Stimulated activated CD4-positive, alpha-beta T cell treated with anti-CD3 and anti-CD28 coated beads, Interleukin-2, amount 100 ng/mL, for 24 hours (primary cell): ENCODE measurements at regions not wholly inside any gene's neighbourhood (a gene's known extent, or its start where the extent isn't known, plus 50 kb on each side); places are given as distances from the start of the nearest gene placed in this dataset.
"Not testable (repeated sequence)": the region's sequence is repeated elsewhere in the genome, so short reads cannot be mapped to it uniquely, and the experiment has no call there.

Source experiments
- DNase-seq, 2 donors: peaks; one replicate each; pipeline ENCODE4 v3.0.0-alpha.2; 2020

GRCh38 chr6:157727629-157728182 lies 95.3 kb upstream of the SNX9 start:
- DNase-seq: no peak

DNA sequence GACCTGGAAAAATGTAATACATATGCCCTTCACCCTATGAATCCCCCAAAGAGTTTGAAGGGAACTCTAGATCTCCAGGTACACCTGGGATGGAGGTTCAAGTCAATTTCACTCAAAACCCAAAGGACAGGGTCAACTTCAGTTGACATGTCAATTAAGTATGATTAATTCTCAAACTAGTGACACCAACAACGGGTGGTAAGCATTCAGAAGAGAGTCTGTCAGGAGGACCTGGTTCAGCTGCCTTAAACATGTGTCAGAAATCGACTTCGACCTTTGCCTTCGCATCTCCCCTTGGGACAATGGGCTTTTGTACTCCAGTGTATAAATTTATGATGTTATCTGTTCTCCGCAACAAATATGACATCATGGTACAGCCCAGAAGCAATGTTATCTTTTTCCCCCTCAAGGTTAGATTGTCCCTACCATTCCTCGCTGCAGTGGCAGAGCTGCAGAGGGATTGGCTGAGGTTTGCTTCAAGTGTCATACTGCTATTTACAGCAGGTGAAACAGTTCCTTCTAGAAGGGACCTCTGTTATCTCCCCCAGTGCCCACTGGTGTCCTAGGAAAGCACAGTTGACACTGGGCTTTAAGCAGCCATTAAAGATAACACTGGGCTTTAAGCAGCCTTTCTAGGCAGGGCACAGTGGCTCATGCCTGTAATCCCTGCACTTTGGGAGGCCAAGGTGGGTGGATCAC lies 94.7 kb upstream of the SNX9 start:
- DNase-seq: no peak

- DNase-seq: no peak
Observed at GRCh38 chr6:157731221-157731620, 91.8 kb upstream of the SNX9 start.

DNA sequence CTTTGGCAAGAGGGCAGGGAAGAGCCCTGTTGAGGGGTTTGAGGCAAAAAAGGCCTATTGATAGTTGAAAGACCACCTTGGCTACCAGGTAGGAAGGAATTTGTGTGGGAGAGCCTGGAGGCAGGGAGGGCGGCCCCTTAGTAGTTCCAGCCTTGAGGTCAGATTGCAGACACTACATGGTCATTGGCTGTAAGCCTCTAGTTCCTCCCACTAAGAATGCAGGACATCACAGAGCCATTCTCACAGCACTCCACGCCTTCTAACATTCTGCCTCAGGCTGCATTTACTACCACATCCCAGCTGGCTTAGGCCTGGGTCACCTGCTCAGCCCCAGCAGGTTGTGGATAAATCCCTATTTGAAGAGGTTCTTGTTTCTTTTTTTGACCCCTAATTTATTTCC lies 91.0 kb upstream of the SNX9 start:
- DNase-seq: no peak

- DNase-seq: no peak
Observed at GRCh38 chr6:157732416-157733161, 90.5 kb upstream of the SNX9 start.

DNA sequence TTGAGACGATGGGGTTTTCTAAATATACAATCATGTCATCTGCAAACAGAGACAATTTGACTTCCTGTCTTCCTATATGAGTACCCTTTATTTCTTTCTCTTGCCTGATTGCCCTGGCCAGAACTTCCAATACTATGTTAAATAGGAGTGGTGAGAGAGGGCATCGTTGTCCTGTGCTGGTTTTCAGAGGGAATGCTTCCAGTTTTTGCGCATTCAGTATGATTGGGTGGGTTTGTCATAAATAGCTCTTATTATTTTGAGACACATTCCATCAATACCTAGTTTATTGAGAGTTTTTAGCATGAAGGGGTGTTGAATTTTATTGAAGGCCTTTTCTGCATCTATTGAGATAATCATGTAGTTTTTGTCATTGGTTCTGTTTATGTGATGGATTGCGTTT lies 86.5 kb upstream of the SNX9 start:
- DNase-seq: not testable (repeated sequence)

GRCh38 chr6:157741321-157741947 lies 81.6 kb upstream of the SNX9 start:
- DNase-seq: no peak

DNA sequence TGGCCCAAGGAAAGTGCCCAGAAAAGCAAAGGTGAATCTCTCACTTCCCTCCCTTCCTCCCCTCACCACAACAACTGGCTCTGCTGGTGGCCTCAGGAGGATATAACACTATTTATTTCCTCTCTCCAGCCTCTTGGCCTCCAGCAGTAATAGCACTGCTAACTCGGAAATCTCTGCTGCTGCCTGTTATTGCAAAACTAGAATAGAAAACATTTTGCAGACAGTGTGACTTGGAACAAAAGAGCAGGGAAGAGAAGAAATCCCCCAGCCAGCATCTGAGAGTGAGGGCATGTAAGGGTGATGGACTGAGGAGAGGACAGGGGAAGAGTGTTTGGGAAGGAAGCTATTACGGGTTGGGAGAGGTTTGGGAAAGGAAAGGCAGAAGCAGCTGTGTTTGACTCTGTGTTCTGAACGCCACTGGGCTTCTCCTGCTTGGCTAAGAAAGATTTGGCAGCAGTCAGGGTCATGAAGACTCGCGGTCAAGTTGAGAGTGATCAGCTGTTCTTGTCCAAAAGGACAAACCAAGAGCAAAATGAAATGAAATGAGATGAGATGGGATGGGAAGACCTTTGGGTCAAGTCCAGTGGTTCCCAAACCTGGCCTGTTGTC lies 81.0 kb upstream of the SNX9 start:
- DNase-seq: no peak

DNA sequence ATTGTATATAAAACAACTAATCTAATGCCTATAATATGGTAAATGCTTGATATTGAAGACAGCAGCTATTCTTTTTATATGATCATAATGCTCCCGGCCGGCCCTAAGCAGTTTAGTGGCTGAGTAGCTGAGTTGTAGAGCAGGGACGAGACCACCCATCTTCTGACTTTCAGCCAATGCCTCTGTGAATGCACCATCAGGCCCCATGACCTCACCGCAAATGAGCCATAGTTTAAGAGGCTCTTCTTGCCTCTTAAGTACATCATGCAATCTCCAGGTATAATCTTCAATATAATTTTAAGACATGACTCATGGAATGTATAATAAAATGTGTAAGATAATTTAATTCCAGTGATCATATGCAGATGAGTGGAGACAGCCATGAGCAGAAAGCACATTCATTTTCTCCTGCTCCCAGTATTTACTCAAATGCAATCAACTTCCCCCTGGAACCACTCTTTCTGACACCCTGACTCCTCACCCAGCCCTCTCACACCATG lies 78.9 kb upstream of the SNX9 start:
- no peak for DNase-seq

GRCh38 chr6:157746897-157747296 lies 76.1 kb upstream of the SNX9 start:
- DNase-seq: no peak

GRCh38 chr6:157747370-157747769 lies 75.7 kb upstream of the SNX9 start:
- DNase-seq: no peak

GRCh38 chr6:157748839-157749571 lies 74.0 kb upstream of the SNX9 start:
- DNase-seq: no peak

GRCh38 chr6:157750973-157751372 lies 72.1 kb upstream of the SNX9 start:
- not testable (repeated sequence) for DNase-seq

DNA sequence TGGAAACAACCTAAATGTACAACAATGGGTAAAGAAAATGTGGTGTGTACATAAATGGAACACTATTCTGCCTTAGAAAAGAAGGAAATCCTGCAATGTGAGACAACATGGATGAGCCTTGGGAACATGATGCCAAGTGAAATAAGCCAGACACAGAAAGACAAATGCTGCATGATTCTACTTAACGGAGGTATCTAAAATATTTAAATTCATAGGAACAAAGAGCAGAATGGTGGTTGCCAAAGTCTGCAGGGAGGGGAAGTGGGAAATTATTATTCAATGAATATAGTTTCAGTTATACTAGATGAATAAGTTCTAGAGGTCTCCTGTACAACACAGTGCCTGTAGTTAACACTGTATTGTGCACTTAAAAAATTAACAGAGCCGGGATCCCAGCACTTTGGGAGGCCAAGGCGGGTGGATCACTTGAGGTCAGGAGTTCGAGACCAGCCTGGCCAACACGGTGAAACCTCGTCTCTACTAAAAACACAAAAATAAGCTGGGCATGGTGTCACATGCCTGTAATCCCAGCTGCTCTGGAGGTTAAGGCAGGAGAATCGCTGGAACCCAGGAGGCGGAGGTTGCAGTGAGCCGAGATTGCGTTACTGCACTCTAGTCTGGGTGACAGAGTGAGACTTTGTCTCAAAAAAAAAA lies 71.4 kb upstream of the SNX9 start:
- DNase-seq: no peak

DNA sequence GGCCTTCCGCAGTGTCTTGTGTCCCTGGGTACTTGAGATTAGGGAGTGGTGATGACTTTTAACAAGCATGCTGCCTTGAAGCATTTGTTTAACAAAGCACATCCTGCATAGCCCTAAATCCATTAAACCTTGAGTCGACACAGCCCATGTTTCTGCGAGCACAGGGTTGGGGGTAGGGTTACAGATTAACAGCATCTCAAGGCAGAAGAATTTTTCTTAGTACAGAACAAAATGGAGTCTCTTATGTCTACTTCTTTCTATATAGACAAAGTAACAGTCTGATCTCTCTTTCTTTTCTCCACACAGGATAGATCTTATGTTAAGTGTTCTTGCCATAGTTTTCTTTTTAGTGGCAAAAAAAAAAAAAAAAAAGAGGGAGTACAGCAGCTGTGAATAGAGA lies 70.2 kb upstream of the SNX9 start:
- not testable (repeated sequence) for DNase-seq

- DNase-seq: no peak
Observed at GRCh38 chr6:157753291-157753690, 69.8 kb upstream of the SNX9 start.

DNA sequence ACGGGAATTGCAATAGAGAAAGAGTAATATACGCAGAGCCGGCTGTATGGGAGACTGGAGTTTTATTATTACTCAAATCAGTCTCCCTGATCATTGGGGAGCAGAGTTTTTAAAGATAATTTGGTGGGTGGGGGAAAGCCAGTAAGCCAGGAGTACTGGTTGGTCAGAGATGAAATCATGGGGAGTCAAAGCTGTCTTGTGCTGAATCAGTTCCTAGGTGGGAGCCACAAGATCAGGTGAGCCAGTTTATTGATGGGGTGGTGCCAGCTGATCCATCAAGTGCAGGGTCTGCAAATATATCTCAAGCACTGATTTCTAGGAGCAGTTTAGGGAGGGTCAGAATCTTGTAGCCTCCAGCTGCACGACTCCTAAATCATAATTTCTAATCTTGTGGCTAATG lies 69.2 kb upstream of the SNX9 start:
- not testable (repeated sequence) for DNase-seq

- no peak for DNase-seq
Observed at GRCh38 chr6:157754351-157754750, 68.7 kb upstream of the SNX9 start.

GRCh38 chr6:157755032-157755745 lies 67.9 kb upstream of the SNX9 start:
- no peak for DNase-seq

DNA sequence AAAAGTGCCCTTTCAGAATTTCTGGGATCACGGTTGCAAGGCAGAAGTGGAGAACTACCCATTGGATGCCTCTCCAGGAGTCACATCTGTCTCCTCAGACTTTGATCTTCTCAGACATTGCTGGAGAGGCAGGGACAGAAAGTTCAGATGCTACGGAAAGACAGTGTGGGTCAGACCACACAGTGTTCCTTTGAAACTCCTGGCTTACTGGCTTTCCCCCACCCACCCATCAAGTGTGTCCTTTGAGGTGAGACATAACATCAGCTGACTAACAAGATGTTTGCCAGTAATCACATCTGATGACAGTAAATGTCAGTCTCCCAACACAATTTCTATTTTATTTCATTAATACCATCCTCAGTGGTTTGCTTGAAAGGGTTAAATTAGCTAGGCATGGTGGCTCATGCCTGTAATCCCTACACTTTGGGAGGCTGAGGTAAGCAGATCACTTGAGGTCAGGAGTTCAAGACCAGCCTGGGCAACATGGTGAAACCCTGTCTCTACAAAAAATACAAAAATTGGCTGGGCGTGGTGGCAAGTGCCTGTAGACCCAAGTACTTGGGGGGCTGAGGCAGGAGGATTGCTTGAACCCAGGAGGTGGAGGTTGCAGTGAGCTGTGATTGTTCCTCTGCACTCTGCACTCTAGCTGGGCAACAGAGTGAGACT lies 67.2 kb upstream of the SNX9 start:
- DNase-seq: peak; percentile 63 to 81
